Naive thymus-derived CD4-positive, alpha-beta T cell (primary cell): ENCODE measurements at regions not wholly inside any gene's neighbourhood (a gene's known extent, or its start where the extent isn't known, plus 50 kb on each side); places are given as distances from the start of the nearest gene placed in this dataset.

Source experiments
- ATAC-seq: fragments of 150-1000 bp; cut with Tn5 transposase; 2 replicates; pipeline ENCODE4 v1.10.0; 2021; ENCODE audit warnings: mild to moderate bottlenecking, moderate library complexity
- CTCF ChIA-PET: fragments of 350-600 bp; sonication (Branson Sonifier 250); formaldehyde crosslinking; loops from one replicate; lab custom pipeline; 2021; ENCODE audit warnings: antibody characterized with exemption; lab: Charles Lee
- POLR2A ChIA-PET: fragments of 350-600 bp; sonication (Branson Sonifier 250); formaldehyde crosslinking; loops from one replicate; lab custom pipeline; 2021; ENCODE audit warnings: antibody characterized with exemption, inconsistent platforms; lab: Charles Lee
- DNase-seq, 9 donors: peaks; one replicate each; pipeline versions ENCODE4 v3.0.0 to v3.0.0-alpha.2; 2020 to 2022; ENCODE audit warnings: mixed read lengths in 1 of 9
- H3K27ac ChIP-seq: one replicate; pipeline ENCODE4 v1.7.0; 2013; ENCODE audit warnings: mild to moderate bottlenecking, low read depth, low read length, moderate library complexity
- H3K27me3 ChIP-seq, 2 donors: one replicate each; pipeline ENCODE4 v1.7.0; 2013; ENCODE audit warnings: low read length in 2 of 2, mild to moderate bottlenecking in 2 of 2, moderate library complexity in 2 of 2; ENCODE audit not compliant: control insufficient read depth in 2 of 2, insufficient read depth in 2 of 2
- H3K36me3 ChIP-seq, 3 experiments: 1 replicate in 2 of 3; 2 replicates in 1 of 3; pipeline ENCODE4 v1.7.0; 2013; ENCODE audit warnings: low read length in 3 of 3, mild to moderate bottlenecking in 3 of 3, moderate library complexity in 1 of 3; ENCODE audit not compliant: insufficient read depth in 3 of 3, control insufficient read depth in 2 of 3
- H3K4me1 ChIP-seq, 2 donors: one replicate each; pipeline ENCODE4 v1.7.0; 2013; ENCODE audit warnings: low read length in 2 of 2, mild to moderate bottlenecking in 2 of 2, moderate library complexity in 1 of 2; ENCODE audit not compliant: control insufficient read depth in 2 of 2, insufficient read depth in 2 of 2
- H3K4me3 ChIP-seq: 2 replicates; pipeline ENCODE4 v1.7.0; 2013; ENCODE audit warnings: mild to moderate bottlenecking, low read length
- H3K9me3 ChIP-seq, 3 experiments: 1 replicate in 2 of 3; 2 replicates in 1 of 3; pipeline ENCODE4 v1.7.0; 2013; ENCODE audit warnings: low read length in 3 of 3; ENCODE audit not compliant: control insufficient read depth in 2 of 3
- H3K27ac Mint-ChIP-seq, 9 donors: one replicate each; pipeline ENCODE4 v1.8.0; 2020 to 2022; ENCODE audit warnings: mixed read lengths in 9 of 9, mild to moderate bottlenecking in 8 of 9, moderate library complexity in 5 of 9, inconsistent platforms in 2 of 9
- H3K27me3 Mint-ChIP-seq, 5 donors: one replicate each; pipeline ENCODE4 v1.8.0; 2021 to 2022; ENCODE audit warnings: mixed read lengths in 5 of 5, mild to moderate bottlenecking in 1 of 5
- H3K36me3 Mint-ChIP-seq, 5 donors: one replicate each; pipeline ENCODE4 v1.8.0; 2020 to 2022; ENCODE audit warnings: mixed read lengths in 5 of 5, mild to moderate bottlenecking in 3 of 5, inconsistent platforms in 1 of 5
- H3K4me1 Mint-ChIP-seq, 7 donors: one replicate each; pipeline ENCODE4 v1.8.0; 2020 to 2022; ENCODE audit warnings: mixed read lengths in 7 of 7, mild to moderate bottlenecking in 3 of 7, inconsistent platforms in 1 of 7
- H3K4me3 Mint-ChIP-seq, 10 donors: one replicate each; pipeline ENCODE4 v1.8.0; 2020 to 2022; ENCODE audit warnings: mild to moderate bottlenecking in 10 of 10, mixed read lengths in 10 of 10, moderate library complexity in 6 of 10, inconsistent platforms in 2 of 10
- H3K9me3 Mint-ChIP-seq, 11 donors: one replicate each; pipeline ENCODE4 v1.8.0; 2020 to 2022; ENCODE audit warnings: mixed read lengths in 11 of 11, mild to moderate bottlenecking in 4 of 11, inconsistent platforms in 1 of 11, moderate library complexity in 1 of 11
- intact Hi-C, 2 donors: fragments of 100-400 bp; cut with micrococcal nuclease; formaldehyde crosslinking; loops; one replicate each; pipeline ENCODE4 v1.15.1; 2023

GRCh38 chr12:53803194-53803593, 51.4 kb upstream of the CISTR start:
- no peak for DNase-seq
- Mint-ChIP-seq H3K27ac (no peak overlapping the region), H3K4me3 (no peak overlapping the region), H3K4me1 (no peaks in the 10 kb centered on the region), H3K27me3 (peaks cover 56 to 67% (median 61%) of the 10 kb centered on the region in 5 donors), H3K9me3 (peaks cover 0 to 2% (median 0%) of the 10 kb centered on the region in 11 donors), H3K36me3 (no peaks in the 10 kb centered on the region)
- ChIA-PET POLR2A (no interaction called here), CTCF (interaction anchor here (0.7 to 0.9 kb wide), 2 partner anchors 8 to 46 kb away, joined by 3 to 5 read pairs; no protein-coding TSS in a partner anchor)
- H3K4me3 ChIP-seq = no peak overlapping the region
- H3K9me3 ChIP-seq = no peaks in the 10 kb centered on the region
- H3K4me1 ChIP-seq = no peaks in the 10 kb centered on the region
- ATAC-seq = no peak
- H3K27ac ChIP-seq = no peak overlapping the region
- H3K36me3 ChIP-seq = no peaks in the 10 kb centered on the region
- intact Hi-C loops = no loop called here
- H3K27me3 ChIP-seq = peaks cover 0 to 3% of the 10 kb centered on the region in 2 donors

- no peak overlapping the region for H3K27ac ChIP-seq
- peaks cover 0 to 3% of the 10 kb centered on the region in 2 donors for H3K27me3 ChIP-seq
- H3K36me3 ChIP-seq = no peaks in the 10 kb centered on the region
- no peak overlapping the region for H3K4me3 Mint-ChIP-seq
- POLR2A ChIA-PET = no interaction called here
- no peak overlapping the region for H3K27ac Mint-ChIP-seq
- H3K4me1 Mint-ChIP-seq = no peaks in the 10 kb centered on the region
- DNase-seq (no peak), ATAC-seq (no peak)
- H3K9me3 Mint-ChIP-seq = peaks cover 0 to 2% (median 0%) of the 10 kb centered on the region in 11 donors
- H3K4me1 ChIP-seq = no peaks in the 10 kb centered on the region
- intact Hi-C loops = no loop called here
- H3K9me3 ChIP-seq = no peaks in the 10 kb centered on the region
- H3K36me3 Mint-ChIP-seq = no peaks in the 10 kb centered on the region
- CTCF ChIA-PET = interaction anchor here (0.7 to 0.9 kb wide), 2 partner anchors 9 to 46 kb away, joined by 3 to 5 read pairs; no protein-coding TSS in a partner anchor
- H3K27me3 Mint-ChIP-seq = peaks cover 54 to 64% (median 56%) of the 10 kb centered on the region in 5 donors
- H3K4me3 ChIP-seq = no peak overlapping the region
Measured at GRCh38 chr12:53803703-53804102, 51.9 kb upstream of the CISTR start.

- Mint-ChIP-seq H3K27ac (no peak overlapping the region), H3K36me3 (no peaks in the 10 kb centered on the region), H3K4me3 (no peak overlapping the region), H3K27me3 (peaks cover 48 to 64% (median 49%) of the 10 kb centered on the region in 5 donors), H3K9me3 (peaks cover 0 to 2% (median 0%) of the 10 kb centered on the region in 11 donors), H3K4me1 (no peaks in the 10 kb centered on the region)
- H3K36me3 ChIP-seq = no peaks in the 10 kb centered on the region
- ChIA-PET POLR2A (no interaction called here), CTCF (no interaction called here)
- H3K27me3 ChIP-seq = peaks cover 0 to 3% of the 10 kb centered on the region in 2 donors
- H3K9me3 ChIP-seq = no peaks in the 10 kb centered on the region
- H3K4me1 ChIP-seq = no peaks in the 10 kb centered on the region
- no peak overlapping the region for H3K27ac ChIP-seq
- intact Hi-C loops = no loop called here
- DNase-seq (no peak), ATAC-seq (no peak)
- H3K4me3 ChIP-seq = no peak overlapping the region
Measured at GRCh38 chr12:53804429-53804828, 52.6 kb upstream of the CISTR start.

- Mint-ChIP-seq H3K4me3 (no peak overlapping the region), H3K9me3 (peaks cover 0 to 2% (median 0%) of the 10 kb centered on the region in 11 donors), H3K27ac (no peak overlapping the region), H3K36me3 (no peaks in the 10 kb centered on the region), H3K27me3 (peaks cover 46 to 62% (median 48%) of the 10 kb centered on the region in 5 donors), H3K4me1 (no peaks in the 10 kb centered on the region)
- H3K27ac ChIP-seq = no peak overlapping the region
- H3K4me3 ChIP-seq = no peak overlapping the region
- POLR2A ChIA-PET = no interaction called here
- intact Hi-C loops = no loop called here
- H3K9me3 ChIP-seq = no peaks in the 10 kb centered on the region
- CTCF ChIA-PET = no interaction called here
- no peaks in the 10 kb centered on the region for H3K4me1 ChIP-seq
- DNase-seq (no peak), ATAC-seq (no peak)
- no peaks in the 10 kb centered on the region for H3K36me3 ChIP-seq
- peaks cover 0 to 3% of the 10 kb centered on the region in 2 donors for H3K27me3 ChIP-seq
Measured at GRCh38 chr12:53805067-53805466, 53.3 kb upstream of the CISTR start.

- peaks cover 41 to 55% (median 47%) of the 10 kb centered on the region in 5 donors for H3K27me3 Mint-ChIP-seq
- intact Hi-C loops = no loop called here
- no peak overlapping the region for H3K27ac ChIP-seq
- H3K36me3 ChIP-seq = no peaks in the 10 kb centered on the region
- H3K4me1 Mint-ChIP-seq = no peaks in the 10 kb centered on the region
- no peak overlapping the region for H3K4me3 Mint-ChIP-seq
- H3K4me1 ChIP-seq = no peaks in the 10 kb centered on the region
- ChIA-PET CTCF (interaction anchor here (0.6 to 1.0 kb wide), 2 partner anchors 21 to 559 kb away, joined by 3 read pairs; no protein-coding TSS in a partner anchor), POLR2A (no interaction called here)
- H3K4me3 ChIP-seq = no peak overlapping the region
- DNase-seq = no peak
- no peaks in the 10 kb centered on the region for H3K36me3 Mint-ChIP-seq
- H3K9me3 Mint-ChIP-seq = peaks cover 0 to 2% (median 0%) of the 10 kb centered on the region in 11 donors
- H3K9me3 ChIP-seq = no peaks in the 10 kb centered on the region
- no peak overlapping the region for H3K27ac Mint-ChIP-seq
- H3K27me3 ChIP-seq = peaks cover 0 to 3% of the 10 kb centered on the region in 2 donors
- no peak for ATAC-seq
Measured at GRCh38 chr12:53805791-53806190, 54.0 kb upstream of the CISTR start.

- Histone ChIP-seq H3K27me3 (peaks cover 0 to 3% of the 10 kb centered on the region in 2 donors), H3K4me3 (no peak overlapping the region), H3K27ac (no peak overlapping the region), H3K9me3 (no peaks in the 10 kb centered on the region), H3K4me1 (no peaks in the 10 kb centered on the region), H3K36me3 (no peaks in the 10 kb centered on the region)
- CTCF ChIA-PET = interaction anchor here (1.0 kb wide), 1 partner anchor 22 kb away, joined by 3 read pairs; no protein-coding TSS in a partner anchor
- H3K4me1 Mint-ChIP-seq = no peaks in the 10 kb centered on the region
- ATAC-seq (no peak), DNase-seq (no peak)
- H3K4me3 Mint-ChIP-seq = no peak overlapping the region
- no peaks in the 10 kb centered on the region for H3K9me3 Mint-ChIP-seq
- POLR2A ChIA-PET = no interaction called here
- H3K27me3 Mint-ChIP-seq = peaks cover 34 to 47% (median 39%) of the 10 kb centered on the region in 5 donors
- intact Hi-C loops = no loop called here
- no peak overlapping the region for H3K27ac Mint-ChIP-seq
- no peaks in the 10 kb centered on the region for H3K36me3 Mint-ChIP-seq
Measured at GRCh38 chr12:53806721-53807120, 54.9 kb upstream of the CISTR start.

- ATAC-seq = no peak
- no peaks in the 10 kb centered on the region for H3K9me3 ChIP-seq
- no peak for DNase-seq
- H3K4me1 ChIP-seq = no peaks in the 10 kb centered on the region
- H3K27me3 Mint-ChIP-seq = peaks cover 34 to 45% (median 40%) of the 10 kb centered on the region in 5 donors
- no peak overlapping the region for H3K4me3 Mint-ChIP-seq
- ChIA-PET POLR2A (no interaction called here), CTCF (no interaction called here)
- H3K9me3 Mint-ChIP-seq = no peaks in the 10 kb centered on the region
- H3K4me3 ChIP-seq = no peak overlapping the region
- intact Hi-C loops = no loop called here
- H3K27me3 ChIP-seq = peaks cover 0 to 3% of the 10 kb centered on the region in 2 donors
- no peak overlapping the region for H3K27ac Mint-ChIP-seq
- H3K4me1 Mint-ChIP-seq = peaks cover 0 to 3% (median 0%) of the 10 kb centered on the region in 7 donors
- H3K36me3 Mint-ChIP-seq = no peaks in the 10 kb centered on the region
- H3K36me3 ChIP-seq = no peaks in the 10 kb centered on the region
- H3K27ac ChIP-seq = no peak overlapping the region
Measured at GRCh38 chr12:53807322-53807860, 55.6 kb upstream of the CISTR start.
